D721Med (cell line): ENCODE measurements at regions not wholly inside any gene's neighbourhood (a gene's known extent, or its start where the extent isn't known, plus 50 kb on each side); places are given as distances from the start of the nearest gene placed in this dataset.

Experiments
- DNase-seq: peaks from one replicate; pipeline ENCODE4 v3.0.0; 2011; ENCODE audit warnings: low spot score; ENCODE audit not compliant: insufficient read length
- FAIRE-seq: peaks from 2 replicates; lab custom pipeline; 2011; peaks lifted over from hg19 to GRCh38; lab: Jason Lieb, UNC
- TF ChIP-seq, protein P1 (sequence below): IDR thresholded peaks from 2 replicates; pipeline ENCODE4 v1.5.1; 2012; ENCODE audit warnings: mild to moderate bottlenecking, control low read depth; ENCODE audit not compliant: insufficient read depth; ENCODE audit errors: missing control alignments

DNA sequence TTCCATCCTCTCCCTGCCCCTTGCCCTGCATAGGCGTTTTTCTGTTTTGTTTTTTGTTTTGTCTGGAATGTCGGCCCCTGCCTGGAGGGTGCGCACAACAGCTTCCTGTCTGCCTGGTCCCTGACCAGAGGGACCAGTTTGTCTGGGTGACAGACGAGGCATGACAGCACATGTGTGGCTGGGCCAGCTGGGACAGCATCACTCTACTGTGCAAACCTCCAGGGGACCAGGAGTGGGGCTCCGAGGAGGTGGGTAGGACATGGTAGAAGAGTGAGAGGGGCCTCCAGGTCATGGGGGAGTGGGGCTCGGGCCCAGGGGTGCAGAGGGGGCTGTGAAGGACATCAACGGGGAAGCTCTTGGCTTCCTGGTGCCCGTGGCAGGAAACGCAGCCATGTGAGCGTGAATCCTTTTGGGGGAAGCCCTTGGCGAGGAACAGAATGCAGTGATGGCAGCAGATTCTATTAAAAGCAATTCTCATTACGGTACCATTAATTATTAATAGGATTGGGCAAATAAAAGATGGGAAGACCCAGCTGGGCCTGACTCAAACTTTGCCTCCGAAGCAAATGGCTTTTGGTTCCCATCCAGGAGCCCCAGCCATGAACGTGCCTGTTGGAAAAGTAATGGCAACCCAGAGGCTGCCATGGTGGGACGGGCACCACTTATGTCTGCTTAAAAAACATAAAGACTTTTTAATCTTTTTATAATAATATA lies 184.4 kb upstream of the IER5L start:
- no peak for FAIRE-seq
- TF ChIP-seq, protein P1, sequence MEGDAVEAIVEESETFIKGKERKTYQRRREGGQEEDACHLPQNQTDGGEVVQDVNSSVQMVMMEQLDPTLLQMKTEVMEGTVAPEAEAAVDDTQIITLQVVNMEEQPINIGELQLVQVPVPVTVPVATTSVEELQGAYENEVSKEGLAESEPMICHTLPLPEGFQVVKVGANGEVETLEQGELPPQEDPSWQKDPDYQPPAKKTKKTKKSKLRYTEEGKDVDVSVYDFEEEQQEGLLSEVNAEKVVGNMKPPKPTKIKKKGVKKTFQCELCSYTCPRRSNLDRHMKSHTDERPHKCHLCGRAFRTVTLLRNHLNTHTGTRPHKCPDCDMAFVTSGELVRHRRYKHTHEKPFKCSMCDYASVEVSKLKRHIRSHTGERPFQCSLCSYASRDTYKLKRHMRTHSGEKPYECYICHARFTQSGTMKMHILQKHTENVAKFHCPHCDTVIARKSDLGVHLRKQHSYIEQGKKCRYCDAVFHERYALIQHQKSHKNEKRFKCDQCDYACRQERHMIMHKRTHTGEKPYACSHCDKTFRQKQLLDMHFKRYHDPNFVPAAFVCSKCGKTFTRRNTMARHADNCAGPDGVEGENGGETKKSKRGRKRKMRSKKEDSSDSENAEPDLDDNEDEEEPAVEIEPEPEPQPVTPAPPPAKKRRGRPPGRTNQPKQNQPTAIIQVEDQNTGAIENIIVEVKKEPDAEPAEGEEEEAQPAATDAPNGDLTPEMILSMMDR = no peak
- DNase-seq = no peak

DNA sequence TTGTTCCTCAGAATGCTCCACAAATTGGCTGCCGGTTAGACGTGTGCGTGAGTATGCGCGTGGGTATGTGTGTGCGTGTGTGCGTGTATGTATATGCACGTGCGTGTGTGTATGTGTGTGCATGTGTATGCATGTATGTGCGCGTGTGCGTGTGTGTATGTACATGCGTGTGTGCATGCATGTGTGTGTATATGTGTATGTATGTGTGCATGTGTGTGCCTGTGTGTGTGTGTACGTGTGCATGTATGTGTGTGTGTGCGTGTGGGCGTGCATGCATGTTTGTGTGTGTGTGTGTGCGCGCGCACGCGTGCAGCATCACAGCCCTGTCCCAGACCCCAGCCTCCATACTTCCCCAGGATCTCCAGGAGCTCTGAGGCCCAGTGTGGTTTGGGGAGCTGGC lies 183.1 kb upstream of the IER5L start:
- TF ChIP-seq, protein P1 = no peak
- DNase-seq = no peak
- no peak for FAIRE-seq

DNA sequence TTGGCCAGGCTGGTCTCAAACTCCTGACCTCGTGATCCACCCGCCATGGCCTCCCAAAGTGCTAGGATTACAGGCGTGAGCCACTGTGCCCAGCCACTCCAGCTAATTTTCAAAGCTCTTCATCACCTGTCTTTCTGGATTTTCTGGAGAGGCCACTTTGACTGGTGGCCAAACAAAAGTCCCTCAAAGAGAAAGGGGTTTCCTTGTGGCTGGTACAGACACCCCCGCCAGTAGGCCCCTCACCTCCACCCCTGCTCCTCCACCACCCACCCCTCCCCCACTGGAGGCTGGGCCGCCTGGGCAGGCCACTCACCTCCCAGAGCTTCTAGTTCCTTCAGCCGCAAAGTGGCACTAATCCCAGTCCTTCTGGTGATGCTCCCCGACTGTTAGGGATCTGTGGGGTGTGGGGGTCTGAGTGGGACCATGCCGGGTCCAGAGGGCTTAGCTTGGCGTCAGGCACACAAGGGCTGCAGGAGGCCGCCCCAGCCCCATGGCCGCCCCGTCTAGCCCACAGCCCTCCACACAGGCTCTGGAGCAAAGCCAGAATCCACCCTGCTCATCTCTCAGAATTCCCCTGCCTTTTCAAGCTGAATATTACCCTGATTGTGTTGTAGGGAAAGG lies 182.0 kb upstream of the IER5L start:
- TF ChIP-seq, protein P1 = no peak
- no peak for FAIRE-seq
- DNase-seq = no peak

DNA sequence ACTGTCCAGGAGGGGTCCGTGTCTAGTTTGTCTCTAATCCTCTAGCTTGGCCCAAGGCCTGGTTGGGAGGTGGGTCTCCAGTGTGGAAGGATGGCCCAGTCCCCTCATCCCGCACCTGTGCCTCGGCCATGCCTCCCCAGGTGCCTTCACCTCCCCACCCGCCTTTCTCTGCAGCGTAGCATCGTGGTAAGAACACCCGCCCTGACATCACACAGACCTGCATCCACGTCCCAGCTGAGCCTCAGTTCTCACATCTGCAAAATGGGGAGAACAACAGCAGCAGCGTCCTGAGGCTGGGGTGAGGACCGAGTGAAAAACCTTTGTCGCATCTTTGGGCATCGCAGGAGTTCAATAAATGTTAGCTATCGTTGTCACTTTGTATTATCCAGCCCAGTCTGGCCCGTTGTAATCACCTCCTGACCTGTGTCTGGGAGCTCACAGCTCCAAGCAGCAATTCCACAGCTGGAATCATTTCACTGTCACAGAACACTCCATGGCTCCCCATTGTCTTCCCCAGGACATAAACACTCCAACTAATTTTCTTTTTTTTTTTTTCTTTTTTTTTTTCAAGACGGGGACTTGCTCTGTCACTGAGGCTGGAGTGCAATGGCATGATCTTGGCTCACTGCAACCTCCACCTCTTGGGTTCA lies 181.2 kb upstream of the IER5L start:
- FAIRE-seq = no peak

DNA sequence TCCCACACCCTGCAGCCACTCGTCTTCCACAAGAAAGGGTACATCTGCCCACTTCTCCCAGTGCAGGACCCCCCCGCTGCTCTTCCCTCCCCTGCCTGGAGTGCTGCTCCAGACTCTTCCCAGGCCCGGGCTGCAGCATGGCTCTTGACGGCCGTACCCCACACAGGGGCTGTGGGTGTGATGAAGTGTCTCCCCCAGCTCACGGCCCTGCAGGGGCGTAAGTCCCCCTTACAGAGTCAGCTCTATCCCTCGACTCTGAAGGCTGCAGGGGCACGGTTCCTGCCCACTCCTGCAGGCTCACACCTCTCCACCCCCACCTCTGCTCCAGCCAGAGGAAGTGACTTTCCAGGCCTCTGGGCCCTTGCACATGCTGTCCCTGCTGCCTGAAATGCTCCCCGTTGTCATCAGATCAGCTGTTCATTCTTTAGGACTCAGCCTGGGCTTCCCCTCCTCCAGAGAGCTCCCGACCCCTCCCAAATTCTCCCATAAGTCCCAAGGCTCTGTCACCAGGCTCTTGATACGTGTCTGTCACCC lies 180.6 kb upstream of the IER5L start:
- FAIRE-seq (no peak), DNase-seq (no peak)
- TF ChIP-seq, protein P1 = no peak

More for the DNA sequence above, 181.2 kb upstream of the IER5L start:
- TF ChIP-seq, protein P1 = no peak
- no peak for DNase-seq

DNA sequence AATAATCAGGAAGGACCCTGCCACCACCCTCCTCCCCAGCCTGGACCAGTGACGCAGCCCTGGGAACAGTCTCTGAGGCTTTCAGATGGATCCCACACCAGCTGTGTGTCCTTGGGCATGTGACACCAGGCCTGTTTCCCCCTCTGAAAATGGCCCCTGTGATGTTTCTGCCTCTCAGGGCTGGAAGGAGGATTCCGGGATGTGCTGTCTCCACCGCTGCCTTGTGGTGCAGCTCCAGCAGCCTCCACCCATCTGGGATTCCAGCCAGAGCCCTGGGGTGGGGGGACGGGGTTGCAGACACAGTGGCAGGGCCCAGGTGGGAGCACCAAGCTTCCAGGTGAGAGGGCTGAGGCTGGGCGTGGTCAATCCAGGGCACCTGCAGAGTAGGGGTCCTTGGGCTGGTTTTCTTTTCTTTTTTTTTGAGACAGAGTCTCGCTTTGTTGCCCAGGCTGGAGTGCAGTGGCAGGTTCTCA lies 179.7 kb upstream of the IER5L start:
- DNase-seq (no peak), FAIRE-seq (no peak)
- TF ChIP-seq, protein P1 = no peak
